ENCODE measurements at regions not wholly inside any gene's neighbourhood (a gene's known extent, or its start where the extent isn't known, plus 50 kb on each side); places are given as distances from the start of the nearest gene placed in this dataset.

DNA sequence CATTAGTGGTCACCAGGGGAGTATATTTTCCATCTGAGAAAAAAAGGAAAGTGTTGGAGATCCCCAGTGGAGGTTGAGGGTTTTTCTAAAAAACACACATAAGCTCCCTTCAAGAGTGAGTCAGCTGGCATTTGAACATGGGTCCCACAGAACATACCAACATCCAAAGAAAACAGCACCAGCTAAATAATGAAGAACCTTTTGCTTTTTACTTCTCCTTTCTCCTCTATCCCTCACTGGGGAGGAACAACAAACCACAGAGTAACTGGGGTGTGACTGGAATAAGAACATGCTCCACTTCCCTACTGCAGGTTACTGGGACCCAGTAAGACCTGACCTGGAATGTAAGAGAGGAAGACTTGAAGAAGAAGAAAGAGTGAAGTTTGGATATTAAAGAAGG lies 56.5 kb upstream of the RAPH1 start (continued):
- TF ChIP-seq JUND (IDR thresholded peaks at IDR 0.05; ENCODE audit: low read length) = no peak
- TF ChIP-seq TBP (IDR thresholded peaks at IDR 0.05; ENCODE audit: low read depth, low read length) = no peak
- TF ChIP-seq POLR2A (IDR thresholded peaks at IDR 0.05; ENCODE audit: control extremely low read depth in 1 of 2, low read depth in 2 of 2, low read length in 2 of 2) = no peak
- no peak for TF ChIP-seq SP4 (IDR thresholded peaks at IDR 0.05; ENCODE audit: low read length)
- TF ChIP-seq ATF3 (IDR thresholded peaks at IDR 0.05; ENCODE audit: insufficient read depth, low read depth, low read length) = no peak
